ENCODE measurements at regions not wholly inside any gene's neighbourhood (a gene's known extent, or its start where the extent isn't known, plus 50 kb on each side); places are given as distances from the start of the nearest gene placed in this dataset.

- no peak for TF ChIP-seq CTCF (IDR thresholded peaks at IDR 0.05)
- TF ChIP-seq POLR2A (IDR thresholded peaks at IDR 0.05), result no peak
Observed at GRCh38 chr5:129400395-129400983, 59.6 kb upstream of the ADAMTS19 start.
